Kidney capillary endothelial cell (primary cell): ENCODE measurements at regions not wholly inside any gene's neighbourhood (a gene's known extent, or its start where the extent isn't known, plus 50 kb on each side); places are given as distances from the start of the nearest gene placed in this dataset.
"Not testable (repeated sequence)": the region's sequence is repeated elsewhere in the genome, so short reads cannot be mapped to it uniquely, and the experiment has no call there.

ENCODE experiments used
- DNase-seq: peaks from one replicate; pipeline ENCODE4 v3.0.0-alpha.2; 2018; ENCODE audit warnings: low spot score

GRCh38 chr2:194383401-194383800 lies 1273.6 kb upstream of the SLC39A10 start:
- no peak for DNase-seq

GRCh38 chr2:194382221-194382620 lies 1274.8 kb upstream of the SLC39A10 start:
- DNase-seq, result no peak

GRCh38 chr2:194380011-194380410 lies 1277.0 kb upstream of the SLC39A10 start:
- DNase-seq, result no peak

GRCh38 chr2:194367390-194367789 lies 1289.6 kb upstream of the SLC39A10 start:
- DNase-seq, result not testable (repeated sequence)

- no peak for DNase-seq
These were observed 1293.1 kb upstream of the SLC39A10 start for GRCh38 chr2:194363878-194364277.

GRCh38 chr2:194363295-194363694 lies 1293.7 kb upstream of the SLC39A10 start:
- DNase-seq, result no peak

- no peak for DNase-seq
These were observed 1304.5 kb upstream of the SLC39A10 start for GRCh38 chr2:194352505-194352904.

GRCh38 chr2:194346193-194346592 lies 1310.8 kb upstream of the SLC39A10 start:
- DNase-seq, result no peak

GRCh38 chr2:194345347-194345746 lies 1311.7 kb upstream of the SLC39A10 start:
- DNase-seq, result no peak

GRCh38 chr2:194343167-194343566 lies 1313.9 kb upstream of the SLC39A10 start:
- DNase-seq, result no peak

GRCh38 chr2:194332799-194333490 lies 1324.1 kb upstream of the SLC39A10 start:
- DNase-seq, result no peak

- no peak for DNase-seq
These were observed 1328.6 kb upstream of the SLC39A10 start for GRCh38 chr2:194328456-194328855.

- DNase-seq, result no peak
These were observed 1329.7 kb upstream of the SLC39A10 start for GRCh38 chr2:194327196-194327888.

GRCh38 chr2:194323740-194324139 lies 1333.3 kb upstream of the SLC39A10 start:
- DNase-seq, result no peak

- DNase-seq, result no peak
These were observed 1336.5 kb upstream of the SLC39A10 start for GRCh38 chr2:194320520-194320919.

- no peak for DNase-seq
These were observed 1337.6 kb upstream of the SLC39A10 start for GRCh38 chr2:194319222-194319992.

GRCh38 chr2:194314042-194314441 lies 1343.0 kb upstream of the SLC39A10 start:
- DNase-seq, result no peak

- no peak for DNase-seq
These were observed 1352.8 kb upstream of the SLC39A10 start for GRCh38 chr2:194304191-194304590.

- DNase-seq, result no peak
These were observed 1355.1 kb upstream of the SLC39A10 start for GRCh38 chr2:194301946-194302345.

- DNase-seq, result no peak
These were observed 1362.9 kb upstream of the SLC39A10 start for GRCh38 chr2:194294156-194294555.

GRCh38 chr2:194291104-194291503 lies 1365.9 kb upstream of the SLC39A10 start:
- DNase-seq, result no peak

- no peak for DNase-seq
These were observed 1367.2 kb upstream of the SLC39A10 start for GRCh38 chr2:194289712-194290346.
